Suprapubic skin (tissue), 3 donors: ENCODE measurements at regions not wholly inside any gene's neighbourhood (a gene's known extent, or its start where the extent isn't known, plus 50 kb on each side); places are given as distances from the start of the nearest gene placed in this dataset.

ENCODE experiments used
- POLR2A ChIP-seq, 2 donors: fragments of 450-650 bp; IDR thresholded peaks; one replicate each; pipeline ENCODE4 v1.6.1; 2017; ENCODE audit warnings: antibody characterized with exemption in 2 of 2, mild to moderate bottlenecking in 2 of 2, moderate library complexity in 2 of 2
- TF ChIP-seq, protein P1 (sequence below), 2 donors: fragments of 200-600 bp in 1 of 2; fragments of 450-650 bp in 1 of 2; sonication (generic) in 1 of 2; IDR thresholded peaks; one replicate each; pipeline ENCODE4 v1.5.1; 2016 to 2019; ENCODE audit warnings: antibody characterized with exemption in 2 of 2, mild to moderate bottlenecking in 1 of 2, moderate library complexity in 1 of 2

DNA sequence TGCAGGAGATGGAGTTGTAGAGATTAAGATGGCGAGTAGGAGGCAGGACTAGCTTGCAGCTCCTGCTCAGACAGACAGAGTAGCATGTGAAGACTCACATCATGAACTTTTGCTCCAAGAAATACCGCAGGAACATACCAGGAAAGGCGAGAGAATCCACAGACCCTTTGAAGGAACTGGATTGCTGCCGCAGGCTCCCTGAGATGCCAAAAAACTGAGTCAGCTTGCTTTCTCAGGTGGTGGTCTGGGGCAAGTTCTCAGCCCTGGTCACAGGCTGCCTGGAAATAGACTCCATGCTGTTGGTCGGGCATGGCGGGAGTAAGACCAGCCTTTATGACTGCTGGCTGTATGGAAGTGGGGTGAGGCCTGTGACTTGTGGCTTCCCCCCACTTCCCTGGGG is 163.6 kb upstream of the NAV3 start:
- TF ChIP-seq POLR2A (IDR thresholded peaks at IDR 0.05), result no peak
- TF ChIP-seq, protein P1, sequence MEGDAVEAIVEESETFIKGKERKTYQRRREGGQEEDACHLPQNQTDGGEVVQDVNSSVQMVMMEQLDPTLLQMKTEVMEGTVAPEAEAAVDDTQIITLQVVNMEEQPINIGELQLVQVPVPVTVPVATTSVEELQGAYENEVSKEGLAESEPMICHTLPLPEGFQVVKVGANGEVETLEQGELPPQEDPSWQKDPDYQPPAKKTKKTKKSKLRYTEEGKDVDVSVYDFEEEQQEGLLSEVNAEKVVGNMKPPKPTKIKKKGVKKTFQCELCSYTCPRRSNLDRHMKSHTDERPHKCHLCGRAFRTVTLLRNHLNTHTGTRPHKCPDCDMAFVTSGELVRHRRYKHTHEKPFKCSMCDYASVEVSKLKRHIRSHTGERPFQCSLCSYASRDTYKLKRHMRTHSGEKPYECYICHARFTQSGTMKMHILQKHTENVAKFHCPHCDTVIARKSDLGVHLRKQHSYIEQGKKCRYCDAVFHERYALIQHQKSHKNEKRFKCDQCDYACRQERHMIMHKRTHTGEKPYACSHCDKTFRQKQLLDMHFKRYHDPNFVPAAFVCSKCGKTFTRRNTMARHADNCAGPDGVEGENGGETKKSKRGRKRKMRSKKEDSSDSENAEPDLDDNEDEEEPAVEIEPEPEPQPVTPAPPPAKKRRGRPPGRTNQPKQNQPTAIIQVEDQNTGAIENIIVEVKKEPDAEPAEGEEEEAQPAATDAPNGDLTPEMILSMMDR (IDR thresholded peaks at IDR 0.05), result no peak
